ENCODE measurements at regions not wholly inside any gene's neighbourhood (a gene's known extent, or its start where the extent isn't known, plus 50 kb on each side); places are given as distances from the start of the nearest gene placed in this dataset.

GRCh38 chr12:105426766-105427165, 96.3 kb downstream of the C12orf75 start:
- Histone ChIP-seq H3K79me2 (ENCODE audit: insufficient read depth, low read length) (no peaks in the 10 kb centered on the region), H3F3A (ENCODE audit: insufficient read depth, low read length) (no peaks in the 10 kb centered on the region), H3K27ac (ENCODE audit: low read depth, low read length, poor library complexity, severe bottlenecking) (no peak overlapping the region), H3K9me3 (ENCODE audit: low read length) (no peaks in the 10 kb centered on the region), H3K9me2 (ENCODE audit: low read depth, low read length) (no peaks in the 10 kb centered on the region), H3K27me3 (ENCODE audit: insufficient read depth, low read length) (no peaks in the 10 kb centered on the region), H3K4me1 (ENCODE audit: insufficient read depth, low read length, severe bottlenecking) (no peaks in the 10 kb centered on the region), H3K4me2 (ENCODE audit: low read length) (no peak overlapping the region), H4K20me1 (ENCODE audit: insufficient read depth, low read length) (no peaks in the 10 kb centered on the region), H3K36me3 (ENCODE audit: insufficient read depth, low read length) (no peaks in the 10 kb centered on the region), H2AFZ (ENCODE audit: low read length) (no peak overlapping the region), H3K9ac (ENCODE audit: low read length) (no peak overlapping the region), H3K4me3 (ENCODE audit: low read depth, low read length, poor library complexity, severe bottlenecking) (no peak overlapping the region)
- no peak for TF ChIP-seq EZH2 (IDR thresholded peaks at IDR 0.05; ENCODE audit: borderline replicate concordance, low read length)
- no peak for TF ChIP-seq CTCF (IDR thresholded peaks at IDR 0.05; ENCODE audit: low read length)

GRCh38 chr12:105427883-105428282, 97.4 kb downstream of the C12orf75 start:
- no peak overlapping the region for H2AFZ ChIP-seq (ENCODE audit: low read length)
- H3K9ac ChIP-seq (ENCODE audit: low read length), result no peak overlapping the region
- H3K4me2 ChIP-seq (ENCODE audit: low read length), result no peak overlapping the region
- no peaks in the 10 kb centered on the region for H3K36me3 ChIP-seq (ENCODE audit: insufficient read depth, low read length)
- TF ChIP-seq CTCF (IDR thresholded peaks at IDR 0.05; ENCODE audit: low read length) (no peak), EZH2 (IDR thresholded peaks at IDR 0.05; ENCODE audit: borderline replicate concordance, low read length) (no peak)
- no peaks in the 10 kb centered on the region for H3K4me1 ChIP-seq (ENCODE audit: insufficient read depth, low read length, severe bottlenecking)
- no peaks in the 10 kb centered on the region for H3K9me2 ChIP-seq (ENCODE audit: low read depth, low read length)
- H3K4me3 ChIP-seq (ENCODE audit: low read depth, low read length, poor library complexity, severe bottlenecking), result no peak overlapping the region
- no peak overlapping the region for H3K27ac ChIP-seq (ENCODE audit: low read depth, low read length, poor library complexity, severe bottlenecking)
- H4K20me1 ChIP-seq (ENCODE audit: insufficient read depth, low read length), result no peaks in the 10 kb centered on the region
- H3K27me3 ChIP-seq (ENCODE audit: insufficient read depth, low read length), result no peaks in the 10 kb centered on the region
- no peaks in the 10 kb centered on the region for H3F3A ChIP-seq (ENCODE audit: insufficient read depth, low read length)
- no peaks in the 10 kb centered on the region for H3K9me3 ChIP-seq (ENCODE audit: low read length)
- no peaks in the 10 kb centered on the region for H3K79me2 ChIP-seq (ENCODE audit: insufficient read depth, low read length)

DNA sequence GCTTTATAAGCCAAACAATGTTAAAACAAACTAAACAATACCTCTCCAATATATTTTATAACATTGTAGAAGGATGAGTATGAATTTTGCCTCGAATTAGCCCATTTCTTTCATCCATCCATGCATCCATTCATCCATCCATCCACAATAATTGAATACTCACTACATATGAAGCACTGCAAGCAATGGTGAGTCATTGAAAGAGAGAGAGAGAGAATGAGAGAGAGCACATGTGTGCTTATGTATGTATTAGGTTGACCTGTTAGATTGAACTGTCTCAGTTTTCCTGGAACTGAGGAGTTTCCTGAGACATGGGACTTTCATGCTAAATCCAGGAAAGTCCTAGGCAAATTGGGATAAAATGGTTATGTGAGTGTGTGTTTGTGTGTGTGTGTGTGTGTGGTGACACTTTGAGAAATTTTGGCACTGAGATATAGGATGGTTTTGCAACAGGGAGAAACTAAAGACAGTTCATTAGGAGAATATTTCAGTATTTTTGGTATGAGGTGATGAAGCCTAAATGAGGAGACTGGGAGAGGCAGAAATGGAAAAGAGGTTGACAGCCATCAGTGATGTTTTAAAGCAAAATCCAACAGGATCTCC, 98.4 kb downstream of the C12orf75 start:
- no peak overlapping the region for H3K4me2 ChIP-seq (ENCODE audit: low read length)
- H3K9me2 ChIP-seq (ENCODE audit: low read depth, low read length), result no peaks in the 10 kb centered on the region
- no peak overlapping the region for H3K9ac ChIP-seq (ENCODE audit: low read length)
- no peak overlapping the region for H3K4me3 ChIP-seq (ENCODE audit: low read depth, low read length, poor library complexity, severe bottlenecking)
- TF ChIP-seq CTCF (IDR thresholded peaks at IDR 0.05; ENCODE audit: low read length) (no peak), EZH2 (IDR thresholded peaks at IDR 0.05; ENCODE audit: borderline replicate concordance, low read length) (no peak)
- no peak overlapping the region for H3K27ac ChIP-seq (ENCODE audit: low read depth, low read length, poor library complexity, severe bottlenecking)
- no peaks in the 10 kb centered on the region for H3K27me3 ChIP-seq (ENCODE audit: insufficient read depth, low read length)
- no peaks in the 10 kb centered on the region for H3K9me3 ChIP-seq (ENCODE audit: low read length)
- H4K20me1 ChIP-seq (ENCODE audit: insufficient read depth, low read length), result no peaks in the 10 kb centered on the region
- no peaks in the 10 kb centered on the region for H3F3A ChIP-seq (ENCODE audit: insufficient read depth, low read length)
- no peaks in the 10 kb centered on the region for H3K36me3 ChIP-seq (ENCODE audit: insufficient read depth, low read length)
- H2AFZ ChIP-seq (ENCODE audit: low read length), result no peak overlapping the region
- H3K79me2 ChIP-seq (ENCODE audit: insufficient read depth, low read length), result no peaks in the 10 kb centered on the region
- no peaks in the 10 kb centered on the region for H3K4me1 ChIP-seq (ENCODE audit: insufficient read depth, low read length, severe bottlenecking)

All from OCI-LY1 (cell line).